MM.1S (cell line): ENCODE measurements at regions not wholly inside any gene's neighbourhood (a gene's known extent, or its start where the extent isn't known, plus 50 kb on each side); places are given as distances from the start of the nearest gene placed in this dataset.

Experiments
- DNase-seq: peaks from one replicate; pipeline ENCODE4 v3.0.0-alpha.2; 2015
- H2AFZ ChIP-seq: fragments of 300-600 bp; sonication (generic); 2 replicates; pipeline ENCODE4 v1.6.0; 2016; ENCODE audit warnings: antibody characterized with exemption, low read length
- H3F3A ChIP-seq: fragments of 300-600 bp; sonication (generic); 2 replicates; pipeline ENCODE4 v1.6.1; 2016; ENCODE audit warnings: mild to moderate bottlenecking, antibody characterized with exemption, low read length, moderate library complexity, mixed read lengths; ENCODE audit not compliant: insufficient read depth
- H3K27ac ChIP-seq: fragments of 300-600 bp; sonication (generic); 2 replicates; pipeline ENCODE4 v1.5.1; 2016; ENCODE audit warnings: mild to moderate bottlenecking, low read length
- H3K27me3 ChIP-seq: fragments of 300-600 bp; sonication (generic); replicated peaks from 2 replicates; pipeline ENCODE4 v1.6.0; 2016; ENCODE audit warnings: low read length; ENCODE audit not compliant: insufficient read depth
- H3K36me3 ChIP-seq: fragments of 300-600 bp; sonication (generic); replicated peaks from 2 replicates; pipeline ENCODE4 v1.6.1; 2016; ENCODE audit warnings: mild to moderate bottlenecking, low read length, mixed read lengths; ENCODE audit not compliant: insufficient read depth
- H3K4me1 ChIP-seq: fragments of 300-600 bp; sonication (generic); 2 replicates; pipeline ENCODE4 v1.6.1; 2016; ENCODE audit warnings: low read length, mixed read lengths
- H3K4me2 ChIP-seq: fragments of 300-600 bp; sonication (generic); 2 replicates; pipeline ENCODE4 v1.6.0; 2016; ENCODE audit warnings: low read depth, low read length
- H3K4me3 ChIP-seq: fragments of 300-600 bp; sonication (generic); 2 replicates; pipeline ENCODE4 v1.5.1; 2016; ENCODE audit warnings: low read length, mixed read lengths
- H3K79me2 ChIP-seq: fragments of 300-600 bp; sonication (generic); 2 replicates; pipeline ENCODE4 v1.6.1; 2016; ENCODE audit warnings: mixed run types, low read length, mixed read lengths
- H3K9ac ChIP-seq: fragments of 300-600 bp; sonication (generic); 2 replicates; pipeline ENCODE4 v1.6.1; 2016; ENCODE audit warnings: low read length, mixed read lengths
- H3K9me2 ChIP-seq: fragments of 300-600 bp; sonication (generic); replicated peaks from 2 replicates; pipeline ENCODE4 v1.6.1; 2016; ENCODE audit warnings: mild to moderate bottlenecking, low read length, mixed read lengths; ENCODE audit not compliant: insufficient read depth
- H3K9me3 ChIP-seq: fragments of 300-600 bp; sonication (generic); replicated peaks from 2 replicates; pipeline ENCODE4 v1.6.1; 2016; ENCODE audit warnings: mild to moderate bottlenecking, low read length, mixed read lengths; ENCODE audit not compliant: insufficient read depth
- H4K20me1 ChIP-seq: fragments of 300-600 bp; sonication (generic); 2 replicates; pipeline ENCODE4 v1.6.1; 2016; ENCODE audit warnings: mild to moderate bottlenecking, low read length, moderate library complexity, mixed read lengths; ENCODE audit not compliant: insufficient read depth
- CTCF ChIP-seq: fragments of 300-600 bp; sonication (generic); IDR thresholded peaks from 2 replicates; pipeline ENCODE4 v1.5.1; 2016; ENCODE audit warnings: antibody characterized with exemption, low read length, mixed read lengths
- EZH2 ChIP-seq: fragments of 300-600 bp; sonication (generic); optimal IDR thresholded peaks from 2 replicates; pipeline ENCODE3; 2017; ENCODE audit warnings: low read depth, mild to moderate bottlenecking, antibody characterized with exemption, low read length, mixed read lengths
- EZH2phosphoT487 ChIP-seq: fragments of 300-600 bp; sonication (generic); IDR thresholded peaks from 2 replicates; pipeline ENCODE4 v1.6.1; 2018; ENCODE audit warnings: antibody characterized with exemption, low read length

- Histone ChIP-seq H3K27ac (no peak overlapping the region), H3K79me2 (no peaks in the 10 kb centered on the region), H3K4me3 (no peak overlapping the region)
These were observed 66.1 kb upstream of the FRY start for GRCh38 chr13:31965361-31966066.

GRCh38 chr13:31967155-31967554, 64.4 kb upstream of the FRY start:
- no peak overlapping the region for H3K9ac ChIP-seq

More at GRCh38 chr13:31965361-31966066, 66.1 kb upstream of the FRY start:
- no peaks in the 10 kb centered on the region for H3K9me3 ChIP-seq
- no peak overlapping the region for H2AFZ ChIP-seq
- no peak overlapping the region for H3K4me2 ChIP-seq
- no peaks in the 10 kb centered on the region for H3K27me3 ChIP-seq
- no peaks in the 10 kb centered on the region for H3K36me3 ChIP-seq
- DNase-seq: peak; percentile 36
- H3K9ac ChIP-seq: no peak overlapping the region
- H4K20me1 ChIP-seq: no peaks in the 10 kb centered on the region
- H3F3A ChIP-seq: no peaks in the 10 kb centered on the region
- H3K4me1 ChIP-seq: no peaks in the 10 kb centered on the region
- TF ChIP-seq CTCF: no peak
- TF ChIP-seq EZH2phosphoT487: no peak
- no peak for TF ChIP-seq EZH2
- no peaks in the 10 kb centered on the region for H3K9me2 ChIP-seq

GRCh38 chr13:31968473-31968872, 63.1 kb upstream of the FRY start:
- H3K79me2 ChIP-seq: no peaks in the 10 kb centered on the region
- H3F3A ChIP-seq: no peaks in the 10 kb centered on the region
- no peaks in the 10 kb centered on the region for H3K4me1 ChIP-seq
- no peak overlapping the region for H3K27ac ChIP-seq
- H3K9me3 ChIP-seq: no peaks in the 10 kb centered on the region
- H4K20me1 ChIP-seq: no peaks in the 10 kb centered on the region
- no peaks in the 10 kb centered on the region for H3K36me3 ChIP-seq
- H3K4me3 ChIP-seq: no peak overlapping the region
- H3K4me2 ChIP-seq: no peak overlapping the region
- H3K9me2 ChIP-seq: no peaks in the 10 kb centered on the region
- TF ChIP-seq EZH2: no peak
- no peak for TF ChIP-seq EZH2phosphoT487
- TF ChIP-seq CTCF: no peak
- H3K9ac ChIP-seq: no peak overlapping the region
- no peak for DNase-seq
- no peaks in the 10 kb centered on the region for H3K27me3 ChIP-seq
- no peak overlapping the region for H2AFZ ChIP-seq

More at GRCh38 chr13:31967155-31967554, 64.4 kb upstream of the FRY start:
- Histone ChIP-seq H3F3A (no peaks in the 10 kb centered on the region), H4K20me1 (no peaks in the 10 kb centered on the region), H3K9me2 (no peaks in the 10 kb centered on the region), H3K27ac (no peak overlapping the region), H3K36me3 (no peaks in the 10 kb centered on the region), H3K4me1 (no peaks in the 10 kb centered on the region), H3K27me3 (no peaks in the 10 kb centered on the region), H3K4me3 (no peak overlapping the region), H3K9me3 (no peaks in the 10 kb centered on the region), H2AFZ (no peak overlapping the region), H3K79me2 (no peaks in the 10 kb centered on the region), H3K4me2 (no peak overlapping the region)
- DNase-seq: no peak
- TF ChIP-seq EZH2phosphoT487 (no peak), EZH2 (no peak), CTCF (no peak)
